IMR-90 (cell line): ENCODE measurements at regions not wholly inside any gene's neighbourhood (a gene's known extent, or its start where the extent isn't known, plus 50 kb on each side); places are given as distances from the start of the nearest gene placed in this dataset.

Experiments used
- ATAC-seq: fragments of 200-7000 bp; cut with Tn5 transposase; 2 replicates; pipeline ENCODE4 v1.9.1; 2020; ENCODE audit warnings: low read depth, mild to moderate bottlenecking, moderate library complexity
- BruUV-seq: library from RNA; stranded (reverse); fragments of 400-500 nt; replicated peaks from 2 replicates; lab custom pipeline; 2021; lab: Mats Ljungman, UMichigan
- CTCF ChIA-PET: fragments of 300-600 bp; formaldehyde crosslinking; extraction: SDS; loops from one replicate; lab custom pipeline; 2021; ENCODE audit warnings: antibody characterized with exemption; lab: Yijun Ruan, JAX
- POLR2A ChIA-PET: fragments of 300-600 bp; sonication (Branson Sonifier 250); formaldehyde crosslinking; loops from one replicate; lab custom pipeline; 2022; ENCODE audit warnings: antibody characterized with exemption; ENCODE audit not compliant: unreplicated experiment; lab: Charles Lee
- DNase-seq: peaks from one replicate; pipeline ENCODE4 v3.0.0; 2013
- H2AFZ ChIP-seq: replicated peaks from 2 replicates; pipeline ENCODE3; 2013; ENCODE audit warnings: low read length, mild to moderate bottlenecking; ENCODE audit not compliant: poor library complexity
- H2AK5ac ChIP-seq: 2 replicates; pipeline ENCODE4 v1.6.1; 2013; ENCODE audit warnings: low read depth, low read length, inconsistent platforms
- H2AK9ac ChIP-seq: replicated peaks from 2 replicates; pipeline ENCODE3; 2013; ENCODE audit warnings: mild to moderate bottlenecking, low read depth, low read length, moderate library complexity; ENCODE audit not compliant: poor library complexity
- H2BK120ac ChIP-seq: 2 replicates; pipeline ENCODE4 v1.6.1; 2013; ENCODE audit warnings: low read depth, low read length, inconsistent platforms
- H2BK15ac ChIP-seq: 3 replicates; pipeline ENCODE4 v1.6.1; 2013; ENCODE audit warnings: low read depth, low read length, inconsistent platforms
- H2BK20ac ChIP-seq: 2 replicates; pipeline ENCODE4 v1.6.1; 2013; ENCODE audit warnings: low read depth, mild to moderate bottlenecking, inconsistent platforms, low read length, moderate library complexity
- H2BK5ac ChIP-seq: 2 replicates; pipeline ENCODE4 v1.6.1; 2013; ENCODE audit warnings: mild to moderate bottlenecking, low read depth, low read length, inconsistent platforms; ENCODE audit not compliant: poor library complexity, severe bottlenecking
- H3K14ac ChIP-seq: replicated peaks from 2 replicates; pipeline ENCODE4 v1.6.1; 2013; ENCODE audit warnings: low read depth, low read length, inconsistent platforms
- H3K18ac ChIP-seq: 2 replicates; pipeline ENCODE4 v1.6.1; 2013; ENCODE audit warnings: low read depth, low read length, control low read depth
- H3K23ac ChIP-seq: 2 replicates; pipeline ENCODE4 v1.6.1; 2013; ENCODE audit warnings: low read depth, low read length, inconsistent platforms
- H3K27ac ChIP-seq: 2 replicates; pipeline ENCODE4 v1.5.1; 2013; ENCODE audit warnings: mild to moderate bottlenecking, control low read depth, low read length; ENCODE audit not compliant: insufficient read depth
- H3K27me3 ChIP-seq: 2 replicates; pipeline ENCODE4 v1.6.1; 2013; ENCODE audit warnings: low read length; ENCODE audit not compliant: control insufficient read depth, insufficient read depth
- H3K36me3 ChIP-seq: 2 replicates; pipeline ENCODE4 v1.6.1; 2013; ENCODE audit warnings: low read length, mixed read lengths; ENCODE audit not compliant: control insufficient read depth, insufficient read depth
- H3K4ac ChIP-seq: 2 replicates; pipeline ENCODE4 v1.6.1; 2013; ENCODE audit warnings: low read depth, low read length, inconsistent platforms
- H3K4me1 ChIP-seq: 2 replicates; pipeline ENCODE4 v1.6.1; 2013; ENCODE audit warnings: low read length, mixed read lengths; ENCODE audit not compliant: control insufficient read depth, insufficient read depth
- H3K4me2 ChIP-seq: 2 replicates; pipeline ENCODE4 v1.6.1; 2013; ENCODE audit warnings: low read depth, mild to moderate bottlenecking, control low read depth, low read length, moderate library complexity
- H3K4me3 ChIP-seq: 2 replicates; pipeline ENCODE4 v1.5.1; 2013; ENCODE audit warnings: low read depth, mild to moderate bottlenecking, control low read depth, low read length, moderate library complexity; ENCODE audit not compliant: insufficient read depth
- H3K56ac ChIP-seq: 2 replicates; pipeline ENCODE4 v1.6.1; 2013; ENCODE audit warnings: low read length, inconsistent platforms; ENCODE audit not compliant: insufficient read depth; ENCODE audit errors: extremely low read depth
- H3K79me1 ChIP-seq, 2 experiments: 2 replicates each; pipeline ENCODE4 v1.6.1; 2013; ENCODE audit warnings: low read length in 2 of 2, inconsistent platforms in 1 of 2, low read depth in 1 of 2
- H3K9ac ChIP-seq: 2 replicates; pipeline ENCODE4 v1.6.1; 2013; ENCODE audit warnings: low read depth, low read length, control low read depth
- H3K9me1 ChIP-seq: 2 replicates; pipeline ENCODE4 v1.6.1; 2013; ENCODE audit warnings: low read length, inconsistent platforms; ENCODE audit not compliant: insufficient read depth
- H3K9me3 ChIP-seq: 2 replicates; pipeline ENCODE4 v1.6.1; 2013; ENCODE audit warnings: low read length; ENCODE audit not compliant: control insufficient read depth, insufficient read depth
- H4K20me1 ChIP-seq: 2 replicates; pipeline ENCODE4 v1.6.1; 2013; ENCODE audit warnings: low read length, inconsistent platforms; ENCODE audit not compliant: insufficient read depth
- H4K5ac ChIP-seq: 2 replicates; pipeline ENCODE4 v1.6.1; 2013; ENCODE audit warnings: mild to moderate bottlenecking, low read depth, low read length, control low read depth
- H4K8ac ChIP-seq, 2 experiments: 2 replicates each; pipeline ENCODE4 v1.6.1; 2013; ENCODE audit warnings: low read depth in 2 of 2, low read length in 2 of 2, control low read depth in 1 of 2, inconsistent platforms in 1 of 2
- H4K91ac ChIP-seq: 2 replicates; pipeline ENCODE4 v1.6.1; 2013; ENCODE audit warnings: low read depth, low read length, inconsistent platforms; ENCODE audit not compliant: insufficient read depth
- CHD1 ChIP-seq: IDR thresholded peaks from 2 replicates; pipeline ENCODE4 v1.6.1; 2012; ENCODE audit warnings: low read depth, low read length, improper control_type of control experiment
- CTCF ChIP-seq: conservative IDR thresholded peaks from 2 replicates; pipeline ENCODE4 v1.5.1; 2012; ENCODE audit warnings: mild to moderate bottlenecking, low read depth, low read length, improper control_type of control experiment
- ELK1 ChIP-seq: fragments of 150-350 bp; IDR thresholded peaks from 2 replicates; pipeline ENCODE4 v1.6.1; 2016; ENCODE audit warnings: low read depth, mild to moderate bottlenecking, low read length, moderate library complexity, borderline replicate concordance
- FOS ChIP-seq: fragments of 150-350 bp; IDR thresholded peaks from 2 replicates; pipeline ENCODE4 v1.6.1; 2016; ENCODE audit warnings: low read depth, low read length
- MAFK ChIP-seq: IDR thresholded peaks from 2 replicates; pipeline ENCODE4 v1.6.1; 2012; ENCODE audit warnings: low read depth, low read length, improper control_type of control experiment
- MAZ ChIP-seq: IDR thresholded peaks from 2 replicates; pipeline ENCODE4 v1.6.1; 2012; ENCODE audit warnings: low read depth, mild to moderate bottlenecking, low read length, improper control_type of control experiment, moderate library complexity, borderline replicate concordance
- MXI1 ChIP-seq: IDR thresholded peaks from 2 replicates; pipeline ENCODE4 v1.6.1; 2012; ENCODE audit warnings: low read depth, mild to moderate bottlenecking, low read length, moderate library complexity, borderline replicate concordance
- NFE2L2 ChIP-seq: fragments of 150-350 bp; IDR thresholded peaks from 2 replicates; pipeline ENCODE4 v1.6.1; 2016; ENCODE audit warnings: low read depth, mild to moderate bottlenecking, low read length
- RFX5 ChIP-seq: IDR thresholded peaks from 2 replicates; pipeline ENCODE4 v1.8.0; 2012; ENCODE audit warnings: low read depth, mild to moderate bottlenecking, low read length, moderate library complexity
- SMC3 ChIP-seq: fragments of 150-350 bp; IDR thresholded peaks from 2 replicates; pipeline ENCODE4 v1.6.1; 2016; ENCODE audit warnings: low read depth, mild to moderate bottlenecking, antibody characterized with exemption, low read length, moderate library complexity
- USF2 ChIP-seq: fragments of 150-350 bp; IDR thresholded peaks from 2 replicates; pipeline ENCODE4 v1.6.1; 2017; ENCODE audit warnings: mild to moderate bottlenecking, antibody characterized with exemption, low read length, low read depth
- WGBS, 2 experiments: methylation state at CpG; one replicate each; pipeline versions ENCODE4 v1.1.5 to v1.1.7; 2013; ENCODE audit warnings: missing lambda C conversion rate in 2 of 2; ENCODE audit not compliant: insufficient read length in 1 of 2; ENCODE audit errors: extremely low coverage in 2 of 2; 5-methylcytosine and 5-hydroxymethylcytosine counted together
- dilution Hi-C: fragments of 300-500 bp; cut with HindIII; formaldehyde crosslinking; loops from one replicate; pipeline ENCODE4 v1.14.3; 2018; ENCODE audit warnings: low sequenced_read_pairs; ENCODE audit not compliant: unreplicated experiment
- in situ Hi-C: fragments of 300-500 bp; cut with MboI; formaldehyde crosslinking; loops from 3 replicates; pipeline ENCODE4 v1.14.3; 2019; ENCODE audit warnings: low sequenced_read_pairs, inconsistent platforms, mixed read lengths
- intact Hi-C: fragments of 100-400 bp; cut with micrococcal nuclease; formaldehyde crosslinking; loops from 2 replicates; pipeline ENCODE4 v1.10.0; 2022

- no peak overlapping the region for H4K8ac ChIP-seq
- intact Hi-C loops = no loop called here
- no peak overlapping the region for H2BK5ac ChIP-seq
- CTCF ChIA-PET = interaction anchor here (0.8 kb wide), 1 partner anchor 64 kb away, joined by 3 read pairs; no protein-coding TSS in a partner anchor
- H3K4me1 ChIP-seq = no peaks in the 10 kb centered on the region
- dilution Hi-C loops = no loop called here
- no peak for DNase-seq
- WGBS, 2 experiments = 86% methylated on average over 6 of the region's 7 CpGs; no CpG with 5 or more reads in 1 of the 2 experiments
- no peak overlapping the region for H3K27ac ChIP-seq
- no TSS peak for BruUV-seq
- H3K9me3 ChIP-seq = no peaks in the 10 kb centered on the region
- no peak overlapping the region for H4K91ac ChIP-seq
- H3K36me3 ChIP-seq = no peaks in the 10 kb centered on the region
- no peaks in the 10 kb centered on the region for H3K79me1 ChIP-seq
- 0 out of 2 replicates have a peak, but pooled peaks cover 3% of the 10 kb centered on the region for H3K9me1 ChIP-seq
- no peak overlapping the region for H2BK120ac ChIP-seq
- no peak overlapping the region for H2BK20ac ChIP-seq
- no peak overlapping the region for H3K4me3 ChIP-seq
- ATAC-seq = no peak
- no peak overlapping the region for H3K14ac ChIP-seq
- H3K56ac ChIP-seq = no peak overlapping the region
- no peak overlapping the region for H3K23ac ChIP-seq
- no peak overlapping the region for H3K9ac ChIP-seq
- no peak overlapping the region for H2BK15ac ChIP-seq
- no peak overlapping the region for H2AFZ ChIP-seq
- no peak overlapping the region for H3K18ac ChIP-seq
- H3K4me2 ChIP-seq = no peak overlapping the region
- H4K5ac ChIP-seq = no peak overlapping the region
- H3K4ac ChIP-seq = no peak overlapping the region
- no peaks in the 10 kb centered on the region for H4K20me1 ChIP-seq
- TF ChIP-seq RFX5 (no peak), ELK1 (no peak), NFE2L2 (no peak), USF2 (no peak), MAZ (no peak), SMC3 (no peak), CTCF (no peak), MAFK (no peak), CHD1 (no peak), MXI1 (no peak), FOS (no peak)
- in situ Hi-C loops = no loop called here
- POLR2A ChIA-PET = no interaction called here
- H2AK5ac ChIP-seq = no peak overlapping the region
- peaks cover 10% of the 10 kb centered on the region for H3K27me3 ChIP-seq
- no peak overlapping the region for H2AK9ac ChIP-seq
These were observed 454.2 kb downstream of the CD83 start for GRCh38 chr6:14571746-14572145.
